Activated T-helper 17 cell treated with anti-CD3 and anti-CD28 coated beads, Interleukin-2, amount 50 U/mL, for 72 hours (primary cell): ENCODE measurements at regions not wholly inside any gene's neighbourhood (a gene's known extent, or its start where the extent isn't known, plus 50 kb on each side); places are given as distances from the start of the nearest gene placed in this dataset.
"Not testable (repeated sequence)": the region's sequence is repeated elsewhere in the genome, so short reads cannot be mapped to it uniquely, and the experiment has no call there.

Source experiments
- ATAC-seq: fragments of 150-1000 bp; cut with Tn5 transposase; replicated peaks from 2 replicates; pipeline ENCODE4 v1.10.0; 2021; ENCODE audit warnings: mild to moderate bottlenecking, moderate library complexity
- H3K27ac Mint-ChIP-seq: one replicate; pipeline ENCODE4 v1.8.0; 2022; ENCODE audit warnings: mixed read lengths
- H3K27me3 Mint-ChIP-seq: one replicate; pipeline ENCODE4 v1.8.0; 2022; ENCODE audit warnings: mixed read lengths
- H3K36me3 Mint-ChIP-seq: one replicate; pipeline ENCODE4 v1.8.0; 2022; ENCODE audit warnings: low read depth, mild to moderate bottlenecking, mixed read lengths
- H3K4me1 Mint-ChIP-seq: one replicate; pipeline ENCODE4 v1.8.0; 2022; ENCODE audit warnings: mixed read lengths
- H3K4me3 Mint-ChIP-seq: one replicate; pipeline ENCODE4 v1.8.0; 2022; ENCODE audit warnings: mild to moderate bottlenecking, mixed read lengths
- H3K9me3 Mint-ChIP-seq: one replicate; pipeline ENCODE4 v1.8.0; 2022; ENCODE audit warnings: mixed read lengths

DNA sequence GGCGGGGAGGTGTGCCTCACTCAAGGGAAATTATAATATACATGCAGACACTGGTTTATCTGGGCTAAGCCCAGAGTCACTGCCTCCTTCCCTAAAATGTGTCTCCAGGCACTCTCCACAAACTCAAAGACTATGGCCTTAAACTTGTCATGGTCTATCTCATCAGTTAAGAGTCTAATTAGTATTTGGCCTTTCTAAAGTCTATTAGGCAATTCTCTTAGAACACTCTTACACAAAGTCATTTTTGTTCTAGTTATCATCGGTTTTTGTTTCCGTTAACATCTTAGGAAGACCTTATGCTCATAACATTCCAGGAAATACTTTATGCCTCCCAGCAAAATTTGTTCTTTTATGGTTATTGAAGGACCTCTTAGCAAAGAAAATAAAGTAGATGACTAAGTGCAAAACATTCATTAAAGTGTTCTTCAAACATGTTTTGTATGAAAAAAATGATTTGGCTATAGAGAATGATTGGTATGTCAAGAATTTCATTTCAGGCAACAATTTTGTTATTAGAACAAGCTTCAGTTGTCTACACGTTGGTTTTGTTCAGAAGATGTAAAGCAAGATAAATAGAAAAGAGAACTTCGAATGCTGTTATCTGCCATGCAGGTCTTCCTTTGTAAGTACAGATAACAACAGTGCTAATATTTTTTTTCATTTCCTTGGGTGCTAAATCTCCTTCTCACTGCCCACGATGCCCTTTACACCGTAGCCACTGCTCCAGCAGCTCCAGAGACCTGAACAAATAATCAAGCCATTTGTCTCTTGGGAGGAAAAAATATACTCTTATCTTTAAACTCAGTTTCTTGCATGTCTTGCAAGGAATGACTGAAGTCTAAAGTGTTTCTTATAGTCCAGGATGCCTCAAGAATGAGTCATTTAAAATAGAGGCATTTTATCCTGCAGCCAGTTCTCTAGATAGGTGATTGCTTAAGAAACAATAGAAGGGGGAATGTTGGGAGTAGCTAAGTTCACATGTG is 170.4 kb downstream of the HTR1B start:
- Mint-ChIP-seq H3K4me3 (no peak overlapping the region), H3K4me1 (no peaks in the 10 kb centered on the region)

GRCh38 chr6:77290798-77291197 is 172.5 kb downstream of the HTR1B start:
- H3K9me3 Mint-ChIP-seq = no peaks in the 10 kb centered on the region
- H3K4me3 Mint-ChIP-seq = no peak overlapping the region
- H3K4me1 Mint-ChIP-seq = no peaks in the 10 kb centered on the region
- H3K36me3 Mint-ChIP-seq = no peaks in the 10 kb centered on the region
- no peak overlapping the region for H3K27ac Mint-ChIP-seq
- no peak for ATAC-seq
- no peaks in the 10 kb centered on the region for H3K27me3 Mint-ChIP-seq

More for the DNA sequence above, 170.4 kb downstream of the HTR1B start:
- H3K27me3 Mint-ChIP-seq = no peaks in the 10 kb centered on the region
- no peak for ATAC-seq
- H3K27ac Mint-ChIP-seq = no peak overlapping the region
- no peaks in the 10 kb centered on the region for H3K36me3 Mint-ChIP-seq
- H3K9me3 Mint-ChIP-seq = no peaks in the 10 kb centered on the region

GRCh38 chr6:77286541-77286940 is 176.8 kb downstream of the HTR1B start:
- H3K4me3 Mint-ChIP-seq = no peak overlapping the region
- H3K27ac Mint-ChIP-seq = no peak overlapping the region
- no peaks in the 10 kb centered on the region for H3K27me3 Mint-ChIP-seq

DNA sequence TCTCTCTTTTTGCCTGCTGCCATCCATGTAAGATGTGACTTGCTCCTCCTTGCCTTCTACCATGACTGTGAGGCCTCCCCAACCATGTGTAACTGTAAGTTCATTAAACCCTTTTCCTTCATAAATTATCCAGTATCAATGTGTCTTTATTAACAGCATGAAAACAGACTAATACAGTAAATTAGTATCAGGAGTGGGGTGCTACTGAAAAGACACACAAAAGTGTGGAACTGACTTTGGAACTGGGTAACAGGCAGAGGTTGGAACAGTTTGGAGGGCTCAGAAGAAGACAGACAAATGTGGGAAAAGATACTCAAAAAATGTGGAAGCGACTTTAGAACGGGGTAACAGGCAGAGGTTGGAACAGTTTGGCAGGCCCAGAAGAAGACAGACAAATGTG is 189.4 kb downstream of the HTR1B start:
- ATAC-seq = no peak
- no peak overlapping the region for H3K27ac Mint-ChIP-seq
- no peaks in the 10 kb centered on the region for H3K27me3 Mint-ChIP-seq
- peaks cover 8% of the 10 kb centered on the region for H3K9me3 Mint-ChIP-seq
- H3K4me1 Mint-ChIP-seq = no peaks in the 10 kb centered on the region
- H3K4me3 Mint-ChIP-seq = no peak overlapping the region
- H3K36me3 Mint-ChIP-seq = no peaks in the 10 kb centered on the region

More at GRCh38 chr6:77286541-77286940, 176.8 kb downstream of the HTR1B start:
- Mint-ChIP-seq H3K36me3 (no peaks in the 10 kb centered on the region), H3K9me3 (peaks cover 4% of the 10 kb centered on the region), H3K4me1 (no peaks in the 10 kb centered on the region)
- no peak for ATAC-seq

GRCh38 chr6:77264970-77265369 is 198.3 kb downstream of the HTR1B start:
- H3K27ac Mint-ChIP-seq = no peak overlapping the region
- no peaks in the 10 kb centered on the region for H3K4me1 Mint-ChIP-seq
- no peaks in the 10 kb centered on the region for H3K36me3 Mint-ChIP-seq
- peaks cover 5% of the 10 kb centered on the region for H3K9me3 Mint-ChIP-seq
- H3K4me3 Mint-ChIP-seq = no peak overlapping the region
- H3K27me3 Mint-ChIP-seq = no peaks in the 10 kb centered on the region
- no peak for ATAC-seq

GRCh38 chr6:77263003-77263402 is 200.3 kb downstream of the HTR1B start:
- Mint-ChIP-seq H3K9me3 (peaks cover 5% of the 10 kb centered on the region), H3K27ac (no peak overlapping the region), H3K4me1 (no peaks in the 10 kb centered on the region), H3K4me3 (no peak overlapping the region), H3K36me3 (no peaks in the 10 kb centered on the region), H3K27me3 (no peaks in the 10 kb centered on the region)
- ATAC-seq = no peak

- H3K27me3 Mint-ChIP-seq, ATAC-seq, H3K27ac Mint-ChIP-seq: not testable (repeated sequence)
Measured at GRCh38 chr6:77251801-77252200, 211.5 kb downstream of the HTR1B start.

GRCh38 chr6:77249560-77249959 is 213.7 kb downstream of the HTR1B start:
- ATAC-seq = no peak
- Mint-ChIP-seq H3K4me1 (no peaks in the 10 kb centered on the region), H3K27ac (no peak overlapping the region), H3K4me3 (no peak overlapping the region), H3K9me3 (peaks cover 19% of the 10 kb centered on the region), H3K27me3 (no peaks in the 10 kb centered on the region), H3K36me3 (no peaks in the 10 kb centered on the region)

More at GRCh38 chr6:77251801-77252200, 211.5 kb downstream of the HTR1B start:
- not testable (repeated sequence) for H3K36me3 Mint-ChIP-seq, H3K4me1 Mint-ChIP-seq, H3K4me3 Mint-ChIP-seq
- H3K9me3 Mint-ChIP-seq = peaks cover 19% of the 10 kb centered on the region

- H3K4me1 Mint-ChIP-seq = no peaks in the 10 kb centered on the region
- peaks cover 22% of the 10 kb centered on the region for H3K9me3 Mint-ChIP-seq
- no peak for ATAC-seq
- no peak overlapping the region for H3K27ac Mint-ChIP-seq
- no peaks in the 10 kb centered on the region for H3K36me3 Mint-ChIP-seq
- no peaks in the 10 kb centered on the region for H3K27me3 Mint-ChIP-seq
- no peak overlapping the region for H3K4me3 Mint-ChIP-seq
Measured at GRCh38 chr6:77245026-77245425, 218.3 kb downstream of the HTR1B start.

- no peak overlapping the region for H3K27ac Mint-ChIP-seq
- no peaks in the 10 kb centered on the region for H3K36me3 Mint-ChIP-seq
- no peak overlapping the region for H3K4me3 Mint-ChIP-seq
- H3K9me3 Mint-ChIP-seq = peaks cover 4% of the 10 kb centered on the region
- ATAC-seq = no peak
- H3K27me3 Mint-ChIP-seq = no peaks in the 10 kb centered on the region
- H3K4me1 Mint-ChIP-seq = no peaks in the 10 kb centered on the region
Measured at GRCh38 chr6:77231438-77232305, 231.6 kb downstream of the HTR1B start.

DNA sequence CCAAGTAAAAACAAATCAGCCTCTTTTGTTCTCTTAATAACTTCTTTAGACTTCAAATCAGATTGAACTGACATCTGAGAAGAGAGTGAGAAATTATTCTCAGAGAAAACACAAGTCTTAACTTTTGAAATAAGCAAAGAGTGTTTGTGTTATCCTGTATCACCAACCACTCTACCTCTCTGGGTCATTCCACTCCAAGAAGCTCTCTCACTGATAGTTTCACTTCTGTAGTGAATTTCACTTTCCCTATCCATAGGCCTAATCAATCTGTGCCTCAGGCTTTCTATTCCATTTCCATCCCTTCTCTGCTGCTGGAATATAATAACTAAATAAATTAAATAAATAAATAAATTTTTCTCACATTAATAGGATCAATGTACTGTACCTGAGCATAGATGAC is 235.0 kb downstream of the HTR1B start:
- H3K9me3 Mint-ChIP-seq = peaks cover 4% of the 10 kb centered on the region
- H3K36me3 Mint-ChIP-seq = no peaks in the 10 kb centered on the region
- H3K4me3 Mint-ChIP-seq = no peak overlapping the region
- no peaks in the 10 kb centered on the region for H3K4me1 Mint-ChIP-seq
- ATAC-seq = no peak
- H3K27me3 Mint-ChIP-seq = no peaks in the 10 kb centered on the region
- H3K27ac Mint-ChIP-seq = no peak overlapping the region

DNA sequence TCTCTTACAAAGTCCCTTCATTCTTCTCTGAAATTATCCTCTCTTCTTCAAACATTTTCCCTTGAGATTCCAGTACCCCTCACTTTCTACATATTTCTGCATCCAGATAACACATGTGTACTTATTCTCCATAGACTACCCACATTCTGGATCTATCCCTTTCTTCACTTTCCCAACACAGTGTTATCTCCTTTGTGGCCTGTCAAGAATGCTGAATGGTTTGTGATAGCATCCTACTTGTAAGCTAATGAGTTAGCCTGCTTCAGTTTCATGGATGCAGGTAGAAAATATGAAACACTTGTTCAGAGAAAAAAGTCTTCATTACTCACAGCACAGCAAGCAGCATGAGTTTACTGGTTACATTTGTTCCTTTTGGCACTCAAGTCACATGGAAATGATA is 245.4 kb downstream of the HTR1B start:
- no peaks in the 10 kb centered on the region for H3K27me3 Mint-ChIP-seq

GRCh38 chr6:77205936-77206335 is 257.4 kb downstream of the HTR1B start:
- H3K36me3 Mint-ChIP-seq = no peaks in the 10 kb centered on the region
- no peaks in the 10 kb centered on the region for H3K27me3 Mint-ChIP-seq
- ATAC-seq = no peak
- H3K9me3 Mint-ChIP-seq = peaks cover 3% of the 10 kb centered on the region
- no peak overlapping the region for H3K4me3 Mint-ChIP-seq
- no peak overlapping the region for H3K27ac Mint-ChIP-seq
- no peaks in the 10 kb centered on the region for H3K4me1 Mint-ChIP-seq

More for the DNA sequence above, 245.4 kb downstream of the HTR1B start:
- no peaks in the 10 kb centered on the region for H3K36me3 Mint-ChIP-seq
- H3K27ac Mint-ChIP-seq = no peak overlapping the region
- no peak overlapping the region for H3K4me3 Mint-ChIP-seq
- no peaks in the 10 kb centered on the region for H3K4me1 Mint-ChIP-seq
- ATAC-seq = no peak
- H3K9me3 Mint-ChIP-seq = peaks cover 6% of the 10 kb centered on the region

DNA sequence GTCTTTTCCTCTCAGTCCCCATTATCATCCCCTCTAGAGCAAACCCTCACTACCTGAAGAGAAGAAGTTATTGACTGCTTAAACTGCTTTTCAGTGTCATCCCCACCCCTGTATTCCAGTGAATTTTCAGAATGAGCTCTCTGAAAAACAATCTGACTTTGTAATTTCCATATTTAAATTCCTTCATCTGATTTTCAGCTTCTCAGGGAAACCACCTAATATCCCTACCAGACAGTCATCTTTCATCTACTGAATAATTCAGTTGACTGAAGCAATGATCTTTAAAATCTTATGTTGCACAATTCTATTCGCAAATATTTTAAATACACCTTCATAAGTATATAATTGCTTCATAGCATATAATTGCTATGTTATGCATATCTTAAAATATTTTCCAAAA is 258.7 kb downstream of the HTR1B start:
- H3K27ac Mint-ChIP-seq = no peak overlapping the region
- no peaks in the 10 kb centered on the region for H3K36me3 Mint-ChIP-seq
- H3K27me3 Mint-ChIP-seq = no peaks in the 10 kb centered on the region
- no peak overlapping the region for H3K4me3 Mint-ChIP-seq
- no peak for ATAC-seq
- peaks cover 4% of the 10 kb centered on the region for H3K9me3 Mint-ChIP-seq
- no peaks in the 10 kb centered on the region for H3K4me1 Mint-ChIP-seq
